ENCODE measurements at regions not wholly inside any gene's neighbourhood (a gene's known extent, or its start where the extent isn't known, plus 50 kb on each side); places are given as distances from the start of the nearest gene placed in this dataset.

- DNase-seq: no peak
These were observed 340.9 kb downstream of the BUD13 start for GRCh38 chr11:116431842-116432241.

GRCh38 chr11:116428638-116428975, 344.2 kb downstream of the BUD13 start:
- DNase-seq: no peak

- no peak for DNase-seq
These were observed 344.7 kb downstream of the BUD13 start for GRCh38 chr11:116427903-116428637.

- DNase-seq: no peak
These were observed 345.4 kb downstream of the BUD13 start for GRCh38 chr11:116427337-116427902.

GRCh38 chr11:116426761-116427160, 346.0 kb downstream of the BUD13 start:
- DNase-seq: no peak

- no peak for DNase-seq
These were observed 348.0 kb downstream of the BUD13 start for GRCh38 chr11:116424615-116425261.

GRCh38 chr11:116422956-116423600, 349.7 kb downstream of the BUD13 start:
- DNase-seq: no peak

GRCh38 chr11:116422556-116422955, 350.2 kb downstream of the BUD13 start:
- no peak for DNase-seq

GRCh38 chr11:116421529-116422185, 351.1 kb downstream of the BUD13 start:
- no peak for DNase-seq

- no peak for DNase-seq
These were observed 351.8 kb downstream of the BUD13 start for GRCh38 chr11:116420770-116421528.

- no peak for DNase-seq
These were observed 352.8 kb downstream of the BUD13 start for GRCh38 chr11:116420030-116420429.

GRCh38 chr11:116418388-116419041, 354.3 kb downstream of the BUD13 start:
- DNase-seq: no peak

- no peak for DNase-seq
These were observed 355.9 kb downstream of the BUD13 start for GRCh38 chr11:116416852-116417251.

- no peak for DNase-seq
These were observed 357.7 kb downstream of the BUD13 start for GRCh38 chr11:116415095-116415494.

- no peak for DNase-seq
These were observed 358.4 kb downstream of the BUD13 start for GRCh38 chr11:116414357-116414880.

GRCh38 chr11:116413301-116414242, 359.2 kb downstream of the BUD13 start:
- DNase-seq: no peak

GRCh38 chr11:116412118-116412889, 360.5 kb downstream of the BUD13 start:
- DNase-seq: no peak

- DNase-seq: no peak
These were observed 363.5 kb downstream of the BUD13 start for GRCh38 chr11:116409238-116409637.

GRCh38 chr11:116406042-116406441, 366.7 kb downstream of the BUD13 start:
- DNase-seq: no peak

GRCh38 chr11:116404462-116404798, 368.4 kb downstream of the BUD13 start:
- DNase-seq: no peak

Measured in CD4-positive, alpha-beta T cell treated with Interferon alpha-2 for 1 hour (primary cell).